Stomach (tissue), 4 donors: ENCODE measurements at regions not wholly inside any gene's neighbourhood (a gene's known extent, or its start where the extent isn't known, plus 50 kb on each side); places are given as distances from the start of the nearest gene placed in this dataset.

Experiments used
- POLR2A ChIP-seq, 4 donors: fragments of 450-650 bp; IDR thresholded peaks; one replicate each; pipeline ENCODE4 v1.6.1; 2016; ENCODE audit warnings: antibody characterized with exemption in 4 of 4, control low read depth in 2 of 4, mild to moderate bottlenecking in 1 of 4, moderate library complexity in 1 of 4
- POLR2AphosphoS5 ChIP-seq, 3 donors: sonication (generic); formaldehyde crosslinking; IDR thresholded peaks; one replicate each; pipeline ENCODE4 v1.6.1; 2016; ENCODE audit warnings: antibody characterized with exemption in 3 of 3
- TF ChIP-seq, protein P1 (sequence below), 7 experiments: fragments of 450-650 bp in 4 of 7; fragments of 200-600 bp in 3 of 7; sonication (generic) in 3 of 7; IDR thresholded peaks; one replicate each; pipeline ENCODE4 v1.5.1; 2016 to 2019; ENCODE audit warnings: antibody characterized with exemption in 7 of 7, control low read depth in 2 of 7, mild to moderate bottlenecking in 1 of 7

DNA sequence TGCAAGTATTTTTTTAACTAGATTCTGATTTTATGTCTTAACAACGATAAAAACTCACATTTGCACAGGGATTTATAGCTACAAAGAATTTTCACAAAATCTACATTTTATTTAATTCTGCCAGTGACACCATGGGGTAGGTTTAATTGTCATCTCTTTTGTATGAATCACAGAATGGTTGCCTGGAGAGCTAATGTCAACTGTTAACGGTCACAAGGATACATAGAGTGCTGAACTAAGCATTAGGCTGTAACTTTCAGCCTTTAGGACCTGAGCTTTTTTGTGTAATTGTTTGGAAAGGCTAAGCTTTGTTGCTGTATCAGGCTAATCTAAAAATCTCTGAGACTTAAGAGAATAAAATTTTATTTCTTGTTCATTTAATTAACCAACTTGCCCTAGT lies 465.3 kb upstream of the TBX3 start:
- TF ChIP-seq POLR2AphosphoS5 (IDR thresholded peaks at IDR 0.05), result no peak
- TF ChIP-seq, protein P1, sequence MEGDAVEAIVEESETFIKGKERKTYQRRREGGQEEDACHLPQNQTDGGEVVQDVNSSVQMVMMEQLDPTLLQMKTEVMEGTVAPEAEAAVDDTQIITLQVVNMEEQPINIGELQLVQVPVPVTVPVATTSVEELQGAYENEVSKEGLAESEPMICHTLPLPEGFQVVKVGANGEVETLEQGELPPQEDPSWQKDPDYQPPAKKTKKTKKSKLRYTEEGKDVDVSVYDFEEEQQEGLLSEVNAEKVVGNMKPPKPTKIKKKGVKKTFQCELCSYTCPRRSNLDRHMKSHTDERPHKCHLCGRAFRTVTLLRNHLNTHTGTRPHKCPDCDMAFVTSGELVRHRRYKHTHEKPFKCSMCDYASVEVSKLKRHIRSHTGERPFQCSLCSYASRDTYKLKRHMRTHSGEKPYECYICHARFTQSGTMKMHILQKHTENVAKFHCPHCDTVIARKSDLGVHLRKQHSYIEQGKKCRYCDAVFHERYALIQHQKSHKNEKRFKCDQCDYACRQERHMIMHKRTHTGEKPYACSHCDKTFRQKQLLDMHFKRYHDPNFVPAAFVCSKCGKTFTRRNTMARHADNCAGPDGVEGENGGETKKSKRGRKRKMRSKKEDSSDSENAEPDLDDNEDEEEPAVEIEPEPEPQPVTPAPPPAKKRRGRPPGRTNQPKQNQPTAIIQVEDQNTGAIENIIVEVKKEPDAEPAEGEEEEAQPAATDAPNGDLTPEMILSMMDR (IDR thresholded peaks at IDR 0.05), result no peak
- TF ChIP-seq POLR2A (IDR thresholded peaks at IDR 0.05), result no peak
